Neutrophil (primary cell): ENCODE measurements at regions not wholly inside any gene's neighbourhood (a gene's known extent, or its start where the extent isn't known, plus 50 kb on each side); places are given as distances from the start of the nearest gene placed in this dataset.

ENCODE experiments used
- H3K27ac ChIP-seq: fragments of 200-600 bp; sonication (generic); 2 replicates; pipeline ENCODE4 v1.5.1; 2016; ENCODE audit warnings: mild to moderate bottlenecking, moderate library complexity
- H3K27me3 ChIP-seq: fragments of 200-600 bp; sonication (generic); 2 replicates; pipeline ENCODE4 v1.6.0; 2016; ENCODE audit warnings: mild to moderate bottlenecking
- H3K36me3 ChIP-seq: fragments of 200-600 bp; sonication (generic); 2 replicates; pipeline ENCODE4 v1.5.1; 2017
- H3K4me1 ChIP-seq, 2 experiments: fragments of 200-600 bp in 1 of 2; sonication (generic) in 1 of 2; 1 replicate in 1 of 2; 2 replicates in 1 of 2; pipeline versions ENCODE4 v1.5.1 to v1.6.1; 2013 to 2016; ENCODE audit warnings: low read depth in 1 of 2, low read length in 1 of 2, mild to moderate bottlenecking in 1 of 2, moderate library complexity in 1 of 2; ENCODE audit not compliant: control insufficient read depth in 1 of 2, insufficient read depth in 1 of 2
- H3K4me3 ChIP-seq, 2 experiments: fragments of 200-600 bp in 1 of 2; sonication (generic) in 1 of 2; 1 replicate in 1 of 2; 2 replicates in 1 of 2; pipeline ENCODE4 v1.5.1; 2013 to 2016; ENCODE audit warnings: low read depth in 1 of 2, low read length in 1 of 2, mild to moderate bottlenecking in 1 of 2, moderate library complexity in 1 of 2
- H3K9me3 ChIP-seq: fragments of 200-600 bp; sonication (generic); 2 replicates; pipeline ENCODE4 v1.5.1; 2016
- TF ChIP-seq, protein P1 (sequence below): fragments of 200-600 bp; sonication (generic); IDR thresholded peaks from 2 replicates; pipeline ENCODE4 v1.5.1; 2016; ENCODE audit warnings: antibody characterized with exemption

GRCh38 chr1:95983831-95984230 is 737.8 kb upstream of the PTBP2 start:
- H3K4me3 ChIP-seq: no peak overlapping the region
- H3K36me3 ChIP-seq: no peaks in the 10 kb centered on the region
- H3K9me3 ChIP-seq: no peaks in the 10 kb centered on the region
- TF ChIP-seq, protein P1, sequence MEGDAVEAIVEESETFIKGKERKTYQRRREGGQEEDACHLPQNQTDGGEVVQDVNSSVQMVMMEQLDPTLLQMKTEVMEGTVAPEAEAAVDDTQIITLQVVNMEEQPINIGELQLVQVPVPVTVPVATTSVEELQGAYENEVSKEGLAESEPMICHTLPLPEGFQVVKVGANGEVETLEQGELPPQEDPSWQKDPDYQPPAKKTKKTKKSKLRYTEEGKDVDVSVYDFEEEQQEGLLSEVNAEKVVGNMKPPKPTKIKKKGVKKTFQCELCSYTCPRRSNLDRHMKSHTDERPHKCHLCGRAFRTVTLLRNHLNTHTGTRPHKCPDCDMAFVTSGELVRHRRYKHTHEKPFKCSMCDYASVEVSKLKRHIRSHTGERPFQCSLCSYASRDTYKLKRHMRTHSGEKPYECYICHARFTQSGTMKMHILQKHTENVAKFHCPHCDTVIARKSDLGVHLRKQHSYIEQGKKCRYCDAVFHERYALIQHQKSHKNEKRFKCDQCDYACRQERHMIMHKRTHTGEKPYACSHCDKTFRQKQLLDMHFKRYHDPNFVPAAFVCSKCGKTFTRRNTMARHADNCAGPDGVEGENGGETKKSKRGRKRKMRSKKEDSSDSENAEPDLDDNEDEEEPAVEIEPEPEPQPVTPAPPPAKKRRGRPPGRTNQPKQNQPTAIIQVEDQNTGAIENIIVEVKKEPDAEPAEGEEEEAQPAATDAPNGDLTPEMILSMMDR: no peak
- no peaks in the 10 kb centered on the region for H3K4me1 ChIP-seq
- H3K27ac ChIP-seq: no peak overlapping the region
- no peaks in the 10 kb centered on the region for H3K27me3 ChIP-seq

- Histone ChIP-seq H3K27me3 (no peaks in the 10 kb centered on the region), H3K36me3 (no peaks in the 10 kb centered on the region), H3K9me3 (no peaks in the 10 kb centered on the region), H3K4me1 (no peaks in the 10 kb centered on the region), H3K4me3 (no peak overlapping the region), H3K27ac (no peak overlapping the region)
- TF ChIP-seq, protein P1: no peak
Observed at GRCh38 chr1:95984798-95985374, 736.7 kb upstream of the PTBP2 start.

- Histone ChIP-seq H3K9me3 (no peaks in the 10 kb centered on the region), H3K4me1 (no peaks in the 10 kb centered on the region), H3K4me3 (no peak overlapping the region), H3K36me3 (no peaks in the 10 kb centered on the region), H3K27ac (no peak overlapping the region), H3K27me3 (no peaks in the 10 kb centered on the region)
- TF ChIP-seq, protein P1: no peak
Observed at GRCh38 chr1:95990033-95990432, 731.6 kb upstream of the PTBP2 start.

GRCh38 chr1:95991787-95992520 is 729.6 kb upstream of the PTBP2 start:
- Histone ChIP-seq H3K4me1 (no peaks in the 10 kb centered on the region), H3K27ac (no peak overlapping the region), H3K36me3 (no peaks in the 10 kb centered on the region), H3K9me3 (no peaks in the 10 kb centered on the region), H3K4me3 (no peak overlapping the region), H3K27me3 (no peaks in the 10 kb centered on the region)
- TF ChIP-seq, protein P1: no peak

GRCh38 chr1:95994643-95995042 is 726.9 kb upstream of the PTBP2 start:
- Histone ChIP-seq H3K4me1 (no peaks in the 10 kb centered on the region), H3K27me3 (no peaks in the 10 kb centered on the region), H3K27ac (no peak overlapping the region), H3K4me3 (no peak overlapping the region), H3K9me3 (no peaks in the 10 kb centered on the region), H3K36me3 (no peaks in the 10 kb centered on the region)
- TF ChIP-seq, protein P1: no peak
